Tibial nerve (tissue), 4 donors: ENCODE measurements at regions not wholly inside any gene's neighbourhood (a gene's known extent, or its start where the extent isn't known, plus 50 kb on each side); places are given as distances from the start of the nearest gene placed in this dataset.
"Not testable (repeated sequence)": the region's sequence is repeated elsewhere in the genome, so short reads cannot be mapped to it uniquely, and the experiment has no call there.

Experiments used
- DNase-seq, 2 donors: peaks; one replicate each; pipeline ENCODE4 v3.0.0-alpha.2; 2019; ENCODE audit warnings: low spot score in 2 of 2
- H3K27ac ChIP-seq, 4 donors: fragments of 200-600 bp; sonication (generic) in 3 of 4; one replicate each; pipeline ENCODE4 v1.5.1; 2017 to 2019; ENCODE audit warnings: mild to moderate bottlenecking in 1 of 4
- H3K27me3 ChIP-seq, 2 donors: fragments of 200-600 bp; sonication (generic) in 1 of 2; one replicate each; pipeline versions ENCODE4 v1.5.1 to v1.6.0; 2017 to 2019
- H3K36me3 ChIP-seq, 3 donors: fragments of 200-600 bp; sonication (generic); one replicate each; pipeline ENCODE4 v1.5.1; 2018 to 2019
- H3K4me1 ChIP-seq, 4 donors: fragments of 200-600 bp; sonication (generic) in 3 of 4; one replicate each; pipeline ENCODE4 v1.5.1; 2017 to 2019
- H3K4me3 ChIP-seq, 4 donors: fragments of 200-600 bp; sonication (generic) in 3 of 4; one replicate each; pipeline ENCODE4 v1.5.1; 2017 to 2019; ENCODE audit warnings: mild to moderate bottlenecking in 1 of 4, moderate library complexity in 1 of 4
- H3K9me3 ChIP-seq, 4 donors: fragments of 200-600 bp; sonication (generic) in 3 of 4; one replicate each; pipeline ENCODE4 v1.5.1; 2017 to 2019
- CTCF ChIP-seq, 5 experiments: fragments of 200-600 bp in 3 of 5; fragments of 450-650 bp in 2 of 5; sonication (generic) in 3 of 5; IDR thresholded peaks; one replicate each; pipeline ENCODE4 v1.5.1; 2016 to 2019; ENCODE audit warnings: antibody characterized with exemption in 5 of 5, mild to moderate bottlenecking in 3 of 5, moderate library complexity in 2 of 5
- EP300 ChIP-seq, 2 donors: sonication (generic); formaldehyde crosslinking; IDR thresholded peaks; one replicate each; pipeline ENCODE4 v1.6.1; 2017; ENCODE audit warnings: antibody characterized with exemption in 2 of 2, mild to moderate bottlenecking in 1 of 2
- POLR2A ChIP-seq, 2 donors: fragments of 450-650 bp; IDR thresholded peaks; one replicate each; pipeline ENCODE4 v1.6.1; 2017; ENCODE audit warnings: antibody characterized with exemption in 2 of 2, mild to moderate bottlenecking in 2 of 2, moderate library complexity in 2 of 2
- WGBS, 2 donors: methylation state at CpG; one replicate each; pipeline ENCODE4 v1.1.5; 2018; 5-methylcytosine and 5-hydroxymethylcytosine counted together

GRCh38 chr3:170653801-170654200 lies 67.9 kb upstream of the SLC7A14 start:
- Histone ChIP-seq H3K4me1 (no peaks in the 10 kb centered on the region), H3K4me3 (no peak overlapping the region), H3K36me3 (no peaks in the 10 kb centered on the region), H3K9me3 (peaks cover 0 to 2% (median 0%) of the 10 kb centered on the region in 4 donors), H3K27me3 (no peaks in the 10 kb centered on the region), H3K27ac (no peak overlapping the region)
- 87 to 91% methylated on average over 21 of the region's 21 CpGs for WGBS, 2 donors
- DNase-seq, result no peak
- TF ChIP-seq EP300 (IDR thresholded peaks at IDR 0.05) (no peak), POLR2A (IDR thresholded peaks at IDR 0.05) (no peak)

- H3K4me1 ChIP-seq, result no peaks in the 10 kb centered on the region
- no peak overlapping the region for H3K27ac ChIP-seq
- peaks cover 0 to 4% (median 0%) of the 10 kb centered on the region in 4 donors for H3K9me3 ChIP-seq
- no peaks in the 10 kb centered on the region for H3K36me3 ChIP-seq
- no peak for TF ChIP-seq EP300 (IDR thresholded peaks at IDR 0.05)
- TF ChIP-seq CTCF (IDR thresholded peaks at IDR 0.05), result no peak
- TF ChIP-seq POLR2A (IDR thresholded peaks at IDR 0.05), result no peak
- no peak for DNase-seq
- no peaks in the 10 kb centered on the region for H3K27me3 ChIP-seq
- 70 to 79% methylated on average over 7 of the region's 7 CpGs for WGBS, 2 donors
- H3K4me3 ChIP-seq, result no peak overlapping the region
Observed at GRCh38 chr3:170651260-170651845, 65.5 kb upstream of the SLC7A14 start.

- not testable (repeated sequence) for H3K9me3 ChIP-seq, H3K4me1 ChIP-seq, H3K4me3 ChIP-seq, H3K27ac ChIP-seq, H3K27me3 ChIP-seq, DNase-seq, H3K36me3 ChIP-seq
- 80 to 100% methylated on average over 2 to 5 of the region's 5 CpGs for WGBS, 2 donors
Observed at GRCh38 chr3:170650557-170650956, 64.7 kb upstream of the SLC7A14 start.

GRCh38 chr3:170644711-170645110 lies 58.8 kb upstream of the SLC7A14 start:
- no peak overlapping the region for H3K4me3 ChIP-seq
- no peak for DNase-seq
- H3K4me1 ChIP-seq, result no peaks in the 10 kb centered on the region
- no peaks in the 10 kb centered on the region for H3K36me3 ChIP-seq
- H3K27ac ChIP-seq, result no peak overlapping the region
- 67 to 80% methylated on average over 1 of the region's 1 CpG for WGBS, 2 donors
- no peaks in the 10 kb centered on the region for H3K27me3 ChIP-seq
- TF ChIP-seq POLR2A (IDR thresholded peaks at IDR 0.05), result no peak
- no peak for TF ChIP-seq EP300 (IDR thresholded peaks at IDR 0.05)
- TF ChIP-seq CTCF (IDR thresholded peaks at IDR 0.05), result no peak
- H3K9me3 ChIP-seq, result peaks cover 0 to 13% (median 0%) of the 10 kb centered on the region in 4 donors

GRCh38 chr3:170643831-170644230 lies 58.0 kb upstream of the SLC7A14 start:
- DNase-seq, result no peak
- TF ChIP-seq POLR2A (IDR thresholded peaks at IDR 0.05) (no peak), CTCF (IDR thresholded peaks at IDR 0.05) (no peak)
- Histone ChIP-seq H3K27ac (no peak overlapping the region), H3K9me3 (peaks cover 0 to 11% (median 0%) of the 10 kb centered on the region in 4 donors), H3K36me3 (no peaks in the 10 kb centered on the region), H3K4me1 (no peaks in the 10 kb centered on the region), H3K4me3 (no peak overlapping the region), H3K27me3 (no peaks in the 10 kb centered on the region)
- 64% methylated on average over 3 of the region's 3 CpGs for WGBS, 2 donors

- no peak for TF ChIP-seq CTCF (IDR thresholded peaks at IDR 0.05)
- TF ChIP-seq EP300 (IDR thresholded peaks at IDR 0.05), result no peak
- no peak for TF ChIP-seq POLR2A (IDR thresholded peaks at IDR 0.05)
- peaks cover 0 to 9% (median 0%) of the 10 kb centered on the region in 4 donors for H3K9me3 ChIP-seq
- DNase-seq, result no peak
- no peaks in the 10 kb centered on the region for H3K4me1 ChIP-seq
- H3K27ac ChIP-seq, result no peak overlapping the region
- no peak overlapping the region for H3K4me3 ChIP-seq
- no peaks in the 10 kb centered on the region for H3K27me3 ChIP-seq
- 57 to 60% methylated on average over 3 of the region's 3 CpGs for WGBS, 2 donors
- no peaks in the 10 kb centered on the region for H3K36me3 ChIP-seq
Observed at GRCh38 chr3:170642882-170643601, 57.2 kb upstream of the SLC7A14 start.
